ENCODE measurements at regions not wholly inside any gene's neighbourhood (a gene's known extent, or its start where the extent isn't known, plus 50 kb on each side); places are given as distances from the start of the nearest gene placed in this dataset.

DNA sequence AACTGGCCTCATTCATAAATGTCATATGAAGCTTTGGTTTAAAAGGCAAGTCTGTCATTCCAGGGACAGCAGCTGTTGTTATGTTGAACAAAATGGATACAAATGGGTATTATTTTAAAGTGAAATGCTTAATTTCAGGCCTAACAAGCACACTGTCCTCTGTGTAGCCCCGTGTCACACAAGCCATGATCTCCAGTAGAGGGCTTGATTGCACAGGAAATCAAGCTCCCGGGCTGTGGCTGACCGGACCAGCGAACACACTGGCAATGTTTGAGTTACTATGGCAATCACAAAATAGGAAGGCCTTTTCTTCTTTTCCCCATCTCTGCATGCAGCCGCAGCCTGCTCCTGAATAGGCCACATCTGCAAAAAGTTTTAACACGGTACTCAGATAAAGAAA, 64.0 kb upstream of the GSX1 start:
- H3K4me1 Mint-ChIP-seq (ENCODE audit: low read depth), result peaks cover 7% of the 10 kb centered on the region
- DNase-seq (no peak), ATAC-seq (replicated peaks in 1 of 2) (no peak)
- H3K4me3 Mint-ChIP-seq, result no peak overlapping the region
- no peaks in the 10 kb centered on the region for H3K9me3 Mint-ChIP-seq
- no peak overlapping the region for H3K27ac Mint-ChIP-seq
- H3K36me3 Mint-ChIP-seq (ENCODE audit: insufficient read depth in 2 of 2), result no peaks in the 10 kb centered on the region
- peaks cover 7% of the 10 kb centered on the region for H3K27me3 Mint-ChIP-seq (ENCODE audit: low read depth)

DNA sequence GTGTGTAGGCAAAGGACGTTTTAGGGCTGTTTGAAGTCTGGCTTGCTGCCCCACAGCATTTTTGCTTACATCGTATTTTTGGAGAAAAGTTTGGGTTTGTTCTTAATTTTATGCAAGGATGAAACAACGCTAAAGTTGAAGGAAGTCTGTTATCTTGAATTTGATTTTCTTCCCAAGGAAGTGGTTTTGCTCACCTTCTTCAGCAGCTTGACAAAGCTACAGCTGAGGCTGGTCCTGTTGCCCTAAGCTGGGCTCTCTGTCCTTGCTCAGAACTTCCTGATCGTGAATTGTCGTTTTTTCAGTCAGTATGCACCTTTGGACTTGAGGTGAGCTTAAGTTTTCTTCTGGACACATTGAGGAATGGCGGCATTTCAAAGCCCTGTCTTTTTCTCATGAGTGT, 62.1 kb upstream of the GSX1 start:
- no peak for ATAC-seq (replicated peaks in 1 of 2)

More for the DNA sequence above, 62.1 kb upstream of the GSX1 start:
- Mint-ChIP-seq H3K27ac (no peak overlapping the region), H3K27me3 (ENCODE audit: low read depth) (peaks cover 7% of the 10 kb centered on the region), H3K4me3 (no peak overlapping the region), H3K36me3 (ENCODE audit: insufficient read depth in 2 of 2) (no peaks in the 10 kb centered on the region), H3K4me1 (ENCODE audit: low read depth) (peaks cover 7% of the 10 kb centered on the region), H3K9me3 (peaks cover 0 to 2% of the 10 kb centered on the region in 2 donors)
- DNase-seq, result no peak
